ENCODE measurements at regions not wholly inside any gene's neighbourhood (a gene's known extent, or its start where the extent isn't known, plus 50 kb on each side); places are given as distances from the start of the nearest gene placed in this dataset.

GRCh38 chr9:80866576-80867227 lies 822.6 kb downstream of the TLE1 start:
- Mint-ChIP-seq H3K4me1 (ENCODE audit: low read depth) (no peaks in the 10 kb centered on the region), H3K27ac (no peak overlapping the region)
- no peak for DNase-seq

GRCh38 chr9:80866121-80866520 lies 823.2 kb downstream of the TLE1 start:
- Mint-ChIP-seq H3K27ac (no peak overlapping the region), H3K4me3 (no peak overlapping the region), H3K9me3 (peaks cover 15% of the 10 kb centered on the region), H3K36me3 (ENCODE audit: low read depth) (no peaks in the 10 kb centered on the region), H3K27me3 (no peaks in the 10 kb centered on the region), H3K4me1 (ENCODE audit: low read depth) (no peaks in the 10 kb centered on the region)
- DNase-seq = no peak

More at GRCh38 chr9:80866576-80867227, 822.6 kb downstream of the TLE1 start:
- no peaks in the 10 kb centered on the region for H3K36me3 Mint-ChIP-seq (ENCODE audit: low read depth)
- no peak overlapping the region for H3K4me3 Mint-ChIP-seq
- H3K9me3 Mint-ChIP-seq = peaks cover 15% of the 10 kb centered on the region
- no peaks in the 10 kb centered on the region for H3K27me3 Mint-ChIP-seq

GRCh38 chr9:80843028-80843427 lies 846.3 kb downstream of the TLE1 start:
- Mint-ChIP-seq H3K27ac (no peak overlapping the region), H3K36me3 (ENCODE audit: low read depth) (no peaks in the 10 kb centered on the region), H3K27me3 (no peaks in the 10 kb centered on the region), H3K4me3 (no peak overlapping the region), H3K9me3 (peaks cover 19% of the 10 kb centered on the region), H3K4me1 (ENCODE audit: low read depth) (no peaks in the 10 kb centered on the region)
- no peak for DNase-seq

GRCh38 chr9:80842389-80842788 lies 847.0 kb downstream of the TLE1 start:
- no peaks in the 10 kb centered on the region for H3K36me3 Mint-ChIP-seq (ENCODE audit: low read depth)
- no peak for DNase-seq
- H3K27me3 Mint-ChIP-seq = no peaks in the 10 kb centered on the region
- H3K4me3 Mint-ChIP-seq = no peak overlapping the region
- H3K27ac Mint-ChIP-seq = no peak overlapping the region
- H3K9me3 Mint-ChIP-seq = peaks cover 20% of the 10 kb centered on the region
- H3K4me1 Mint-ChIP-seq (ENCODE audit: low read depth) = no peaks in the 10 kb centered on the region

- DNase-seq = no peak
- Mint-ChIP-seq H3K36me3 (ENCODE audit: low read depth) (no peaks in the 10 kb centered on the region), H3K27me3 (no peaks in the 10 kb centered on the region), H3K9me3 (peaks cover 20% of the 10 kb centered on the region), H3K4me3 (no peak overlapping the region), H3K27ac (no peak overlapping the region), H3K4me1 (ENCODE audit: low read depth) (no peaks in the 10 kb centered on the region)
These were observed 847.5 kb downstream of the TLE1 start for GRCh38 chr9:80841888-80842287.

- no peak for DNase-seq
- Mint-ChIP-seq H3K27ac (no peak overlapping the region), H3K9me3 (peaks cover 14% of the 10 kb centered on the region), H3K4me1 (ENCODE audit: low read depth) (no peaks in the 10 kb centered on the region), H3K4me3 (no peak overlapping the region), H3K27me3 (no peaks in the 10 kb centered on the region), H3K36me3 (ENCODE audit: low read depth) (no peaks in the 10 kb centered on the region)
These were observed 849.3 kb downstream of the TLE1 start for GRCh38 chr9:80839821-80840675.

- DNase-seq = no peak
- Mint-ChIP-seq H3K9me3 (peaks cover 19% of the 10 kb centered on the region), H3K4me1 (ENCODE audit: low read depth) (no peaks in the 10 kb centered on the region), H3K27ac (no peak overlapping the region), H3K27me3 (no peaks in the 10 kb centered on the region), H3K36me3 (ENCODE audit: low read depth) (no peaks in the 10 kb centered on the region), H3K4me3 (no peak overlapping the region)
These were observed 853.3 kb downstream of the TLE1 start for GRCh38 chr9:80836013-80836412.

- Mint-ChIP-seq H3K36me3 (ENCODE audit: low read depth) (no peaks in the 10 kb centered on the region), H3K4me3 (no peak overlapping the region), H3K27ac (no peak overlapping the region), H3K4me1 (ENCODE audit: low read depth) (no peaks in the 10 kb centered on the region), H3K27me3 (no peaks in the 10 kb centered on the region), H3K9me3 (peaks cover 14% of the 10 kb centered on the region)
- no peak for DNase-seq
These were observed 857.6 kb downstream of the TLE1 start for GRCh38 chr9:80831751-80832150.

- H3K36me3 Mint-ChIP-seq (ENCODE audit: low read depth) = no peaks in the 10 kb centered on the region
- no peaks in the 10 kb centered on the region for H3K27me3 Mint-ChIP-seq
- no peak overlapping the region for H3K27ac Mint-ChIP-seq
- H3K4me1 Mint-ChIP-seq (ENCODE audit: low read depth) = no peaks in the 10 kb centered on the region
- H3K4me3 Mint-ChIP-seq = no peak overlapping the region
- H3K9me3 Mint-ChIP-seq = no peaks in the 10 kb centered on the region
- DNase-seq = no peak
These were observed 877.7 kb downstream of the TLE1 start for GRCh38 chr9:80811656-80812055.

- Mint-ChIP-seq H3K4me1 (ENCODE audit: low read depth) (no peaks in the 10 kb centered on the region), H3K27me3 (no peaks in the 10 kb centered on the region), H3K36me3 (ENCODE audit: low read depth) (no peaks in the 10 kb centered on the region), H3K4me3 (no peak overlapping the region), H3K9me3 (no peaks in the 10 kb centered on the region), H3K27ac (no peak overlapping the region)
- no peak for DNase-seq
These were observed 878.3 kb downstream of the TLE1 start for GRCh38 chr9:80811003-80811402.

GRCh38 chr9:80806671-80807070 lies 882.7 kb downstream of the TLE1 start:
- Mint-ChIP-seq H3K27ac (no peak overlapping the region), H3K27me3 (no peaks in the 10 kb centered on the region), H3K4me1 (ENCODE audit: low read depth) (no peaks in the 10 kb centered on the region), H3K9me3 (no peaks in the 10 kb centered on the region), H3K4me3 (no peak overlapping the region), H3K36me3 (ENCODE audit: low read depth) (no peaks in the 10 kb centered on the region)
- no peak for DNase-seq

GRCh38 chr9:80804873-80805272 lies 884.5 kb downstream of the TLE1 start:
- Mint-ChIP-seq H3K36me3 (ENCODE audit: low read depth) (no peaks in the 10 kb centered on the region), H3K4me1 (ENCODE audit: low read depth) (no peaks in the 10 kb centered on the region), H3K4me3 (no peak overlapping the region), H3K27ac (no peak overlapping the region), H3K27me3 (no peaks in the 10 kb centered on the region), H3K9me3 (peaks cover 4% of the 10 kb centered on the region)
- DNase-seq = no peak

GRCh38 chr9:80797831-80798688 lies 891.3 kb downstream of the TLE1 start:
- Mint-ChIP-seq H3K36me3 (ENCODE audit: low read depth) (no peaks in the 10 kb centered on the region), H3K27ac (no peak overlapping the region), H3K9me3 (peaks cover 4% of the 10 kb centered on the region), H3K4me1 (ENCODE audit: low read depth) (no peaks in the 10 kb centered on the region), H3K27me3 (no peaks in the 10 kb centered on the region), H3K4me3 (no peak overlapping the region)
- no peak for DNase-seq

- no peak overlapping the region for H3K4me3 Mint-ChIP-seq
- no peak overlapping the region for H3K27ac Mint-ChIP-seq
- no peaks in the 10 kb centered on the region for H3K27me3 Mint-ChIP-seq
- H3K4me1 Mint-ChIP-seq (ENCODE audit: low read depth) = no peaks in the 10 kb centered on the region
- DNase-seq = no peak
- peaks cover 4% of the 10 kb centered on the region for H3K9me3 Mint-ChIP-seq
- no peaks in the 10 kb centered on the region for H3K36me3 Mint-ChIP-seq (ENCODE audit: low read depth)
These were observed 892.1 kb downstream of the TLE1 start for GRCh38 chr9:80797101-80797829.
